Neural cell (in vitro differentiated cells): ENCODE measurements at regions not wholly inside any gene's neighbourhood (a gene's known extent, or its start where the extent isn't known, plus 50 kb on each side); places are given as distances from the start of the nearest gene placed in this dataset.

Source experiments
- H2AFZ ChIP-seq: fragments of 200-600, 300-800 bp; sonication (generic), shearing (Covaris generic); 2 replicates; pipeline ENCODE4 v1.6.0; 2014; ENCODE audit warnings: low read depth, mild to moderate bottlenecking, antibody characterized with exemption, low read length, moderate library complexity
- H3F3A ChIP-seq: fragments of 200-600 bp; shearing (Covaris generic); 2 replicates; pipeline ENCODE4 v1.6.1; 2016; ENCODE audit warnings: mild to moderate bottlenecking, moderate library complexity, mixed read lengths, antibody characterized with exemption, low read length; ENCODE audit not compliant: insufficient read depth, poor library complexity, severe bottlenecking
- H3K27ac ChIP-seq: fragments of 200-600, 300-800 bp; sonication (generic), shearing (Covaris generic); 2 replicates; pipeline ENCODE4 v1.5.1; 2014; ENCODE audit warnings: mild to moderate bottlenecking, low read length, moderate library complexity
- H3K27me3 ChIP-seq: fragments of 300-800, 200-600 bp; sonication (generic), shearing (Covaris generic); 2 replicates; pipeline ENCODE4 v1.6.0; 2014; ENCODE audit warnings: mild to moderate bottlenecking, low read depth, low read length, moderate library complexity; ENCODE audit not compliant: insufficient read depth
- H3K36me3 ChIP-seq: fragments of 300-800, 200-600 bp; sonication (generic), shearing (Covaris generic); 2 replicates; pipeline ENCODE4 v1.5.1; 2014; ENCODE audit warnings: mild to moderate bottlenecking, antibody characterized with exemption, low read length, moderate library complexity; ENCODE audit not compliant: insufficient read depth
- H3K4me2 ChIP-seq: fragments of 300-800, 200-600 bp; sonication (generic), shearing (Covaris generic); 2 replicates; pipeline ENCODE4 v1.6.0; 2014; ENCODE audit warnings: mild to moderate bottlenecking, low read length
- H3K4me3 ChIP-seq: fragments of 300-800, 200-600 bp; sonication (generic), shearing (Covaris generic); 2 replicates; pipeline ENCODE4 v1.5.1; 2014; ENCODE audit warnings: mild to moderate bottlenecking, low read length, moderate library complexity
- H3K79me2 ChIP-seq: fragments of 200-600 bp; shearing (Covaris generic); replicated peaks from 2 replicates; pipeline ENCODE4 v1.6.0; 2014; ENCODE audit warnings: mild to moderate bottlenecking, low read length, moderate library complexity; ENCODE audit not compliant: insufficient read depth
- H3K9ac ChIP-seq: fragments of 300-800, 200-600 bp; sonication (generic), shearing (Covaris generic); 2 replicates; pipeline ENCODE4 v1.6.1; 2016; ENCODE audit warnings: mild to moderate bottlenecking, low read length, mixed read lengths
- H3K9me2 ChIP-seq: fragments of 200-600 bp; shearing (Covaris generic); 2 replicates; pipeline ENCODE4 v1.6.1; 2016; ENCODE audit warnings: mild to moderate bottlenecking, low read length, mixed read lengths; ENCODE audit not compliant: insufficient read depth
- H3K9me3 ChIP-seq: fragments of 200-600, 300-800 bp; sonication (generic), shearing (Covaris generic); 2 replicates; pipeline ENCODE4 v1.6.1; 2016; ENCODE audit warnings: mild to moderate bottlenecking, mixed run types, low read length, moderate library complexity, mixed read lengths
- H4K20me1 ChIP-seq: fragments of 200-600 bp; shearing (Covaris generic); 2 replicates; pipeline ENCODE4 v1.6.1; 2016; ENCODE audit warnings: mild to moderate bottlenecking, mixed run types; ENCODE audit not compliant: insufficient read depth
- CTCF ChIP-seq: fragments of 450-650 bp; IDR thresholded peaks from 2 replicates; pipeline ENCODE4 v1.5.1; 2014; ENCODE audit warnings: antibody characterized with exemption, mild to moderate bottlenecking, moderate library complexity; ENCODE audit not compliant: poor library complexity, severe bottlenecking
- EP300 ChIP-seq: fragments of 450-650 bp; conservative IDR thresholded peaks from 2 replicates; pipeline ENCODE4 v1.6.1; 2014; ENCODE audit warnings: antibody characterized with exemption, mild to moderate bottlenecking, moderate library complexity; ENCODE audit not compliant: poor library complexity, severe bottlenecking
- EZH2 ChIP-seq: fragments of 200-600, 300-800 bp; shearing (Covaris generic), sonication (generic); IDR thresholded peaks from 2 replicates; pipeline ENCODE4 v1.6.1; 2014; ENCODE audit warnings: antibody characterized with exemption, low read length, borderline replicate concordance, mild to moderate bottlenecking; ENCODE audit not compliant: insufficient read depth, poor library complexity, severe bottlenecking
- MXI1 ChIP-seq: fragments of 450-650 bp; conservative IDR thresholded peaks from 2 replicates; pipeline ENCODE4 v1.6.1; 2014; ENCODE audit warnings: antibody characterized with exemption, mild to moderate bottlenecking; ENCODE audit not compliant: poor library complexity, severe bottlenecking
- POLR2AphosphoS5 ChIP-seq: IDR thresholded peaks from 2 replicates; pipeline ENCODE4 v1.6.1; 2012
- RAD21 ChIP-seq: fragments of 450-650 bp; conservative IDR thresholded peaks from 2 replicates; pipeline ENCODE4 v1.6.1; 2014; ENCODE audit warnings: antibody characterized with exemption, mild to moderate bottlenecking, moderate library complexity
- REST ChIP-seq: IDR thresholded peaks from 2 replicates; pipeline ENCODE4 v1.6.1; 2012; ENCODE audit warnings: borderline replicate concordance
- TAF1 ChIP-seq: IDR thresholded peaks from 2 replicates; pipeline ENCODE4 v1.6.1; 2012; ENCODE audit warnings: low read depth

- Histone ChIP-seq H3K36me3 (no peaks in the 10 kb centered on the region), H2AFZ (no peak overlapping the region), H3K9ac (no peak overlapping the region), H3K4me2 (no peak overlapping the region), H3F3A (no peaks in the 10 kb centered on the region), H3K27me3 (no peaks in the 10 kb centered on the region), H3K27ac (no peak overlapping the region), H4K20me1 (no peaks in the 10 kb centered on the region), H3K4me3 (no peak overlapping the region), H3K9me2 (no peaks in the 10 kb centered on the region), H3K79me2 (no peaks in the 10 kb centered on the region), H3K9me3 (no peaks in the 10 kb centered on the region)
- no peak for TF ChIP-seq CTCF
- no peak for TF ChIP-seq POLR2AphosphoS5
- no peak for TF ChIP-seq MXI1
- no peak for TF ChIP-seq REST
- no peak for TF ChIP-seq EZH2
- no peak for TF ChIP-seq EP300
Observed at GRCh38 chr2:75415731-75416130, 145.0 kb downstream of the EVA1A start.

GRCh38 chr2:75415111-75415626 is 145.6 kb downstream of the EVA1A start:
- Histone ChIP-seq H4K20me1 (no peaks in the 10 kb centered on the region), H3F3A (no peaks in the 10 kb centered on the region), H3K4me2 (no peak overlapping the region), H3K27ac (no peak overlapping the region), H3K79me2 (no peaks in the 10 kb centered on the region), H3K36me3 (no peaks in the 10 kb centered on the region), H3K9me2 (no peaks in the 10 kb centered on the region), H3K27me3 (no peaks in the 10 kb centered on the region), H3K9me3 (no peaks in the 10 kb centered on the region), H2AFZ (no peak overlapping the region), H3K4me3 (no peak overlapping the region), H3K9ac (no peak overlapping the region)
- no peak for TF ChIP-seq TAF1
- TF ChIP-seq POLR2AphosphoS5: no peak

GRCh38 chr2:75411574-75411973 is 149.2 kb downstream of the EVA1A start:
- Histone ChIP-seq H3K9ac (no peak overlapping the region), H3K4me3 (no peak overlapping the region), H3F3A (no peaks in the 10 kb centered on the region), H4K20me1 (no peaks in the 10 kb centered on the region), H3K36me3 (no peaks in the 10 kb centered on the region), H2AFZ (no peak overlapping the region), H3K27ac (no peak overlapping the region), H3K27me3 (no peaks in the 10 kb centered on the region), H3K4me2 (no peak overlapping the region), H3K9me2 (no peaks in the 10 kb centered on the region), H3K79me2 (no peaks in the 10 kb centered on the region), H3K9me3 (no peaks in the 10 kb centered on the region)
- TF ChIP-seq POLR2AphosphoS5 (no peak), REST (no peak), EZH2 (no peak), RAD21 (no peak), MXI1 (no peak), TAF1 (no peak)
